B cell (primary cell): ENCODE measurements at regions not wholly inside any gene's neighbourhood (a gene's known extent, or its start where the extent isn't known, plus 50 kb on each side); places are given as distances from the start of the nearest gene placed in this dataset.

Experiments used
- CTCF ChIP-seq: fragments of 200-600 bp; IDR thresholded peaks from one replicate; pipeline ENCODE4 v1.8.0; 2022; ENCODE audit warnings: antibody characterized with exemption, mild to moderate bottlenecking
- EZH2 ChIP-seq: IDR thresholded peaks from 2 replicates; pipeline ENCODE4 v1.6.1; 2012; ENCODE audit warnings: borderline replicate concordance, low read depth, mild to moderate bottlenecking, moderate library complexity, low read length; ENCODE audit not compliant: insufficient read depth, poor library complexity, severe bottlenecking

- TF ChIP-seq EZH2 (no peak), CTCF (no peak)
These were observed 358.5 kb upstream of the ZNF507 start for GRCh38 chr19:31986951-31987350.
